Uterus (tissue), 3 donors: ENCODE measurements at regions not wholly inside any gene's neighbourhood (a gene's known extent, or its start where the extent isn't known, plus 50 kb on each side); places are given as distances from the start of the nearest gene placed in this dataset.

Source experiments
- DNase-seq, 2 donors: peaks; one replicate each; pipeline ENCODE4 v3.0.0-alpha.2; 2019 to 2020
- H3K27ac ChIP-seq, 2 donors: fragments of 200-600 bp; sonication (generic); 1 replicate in 1 of 2; 2 replicates in 1 of 2; pipeline ENCODE4 v1.5.1; 2016 to 2018
- H3K27me3 ChIP-seq, 2 donors: fragments of 200-600 bp; sonication (generic); one replicate each; pipeline ENCODE4 v1.5.1; 2018 to 2019; ENCODE audit warnings: control low read depth in 1 of 2
- H3K36me3 ChIP-seq, 2 donors: fragments of 200-600 bp; sonication (generic); one replicate each; pipeline ENCODE4 v1.5.1; 2019; ENCODE audit warnings: control low read depth in 1 of 2
- H3K4me1 ChIP-seq, 2 donors: fragments of 200-600 bp; sonication (generic); one replicate each; pipeline ENCODE4 v1.5.1; 2018 to 2019; ENCODE audit warnings: control low read depth in 1 of 2
- H3K4me3 ChIP-seq, 2 donors: fragments of 200-600 bp; sonication (generic); 1 replicate in 1 of 2; 2 replicates in 1 of 2; pipeline ENCODE4 v1.5.1; 2018 to 2019; ENCODE audit warnings: mild to moderate bottlenecking in 1 of 2
- H3K9me3 ChIP-seq, 2 donors: fragments of 200-600 bp; sonication (generic); one replicate each; pipeline ENCODE4 v1.5.1; 2019; ENCODE audit warnings: control low read depth in 1 of 2
- CTCF ChIP-seq, 4 experiments: fragments of 200-600 bp in 2 of 4; fragments of 450-650 bp in 2 of 4; sonication (generic) in 2 of 4; IDR thresholded peaks; one replicate each; pipeline ENCODE4 v1.5.1; 2016 to 2019; ENCODE audit warnings: antibody characterized with exemption in 4 of 4, mild to moderate bottlenecking in 2 of 4, moderate library complexity in 1 of 4
- POLR2A ChIP-seq, 2 donors: fragments of 450-650 bp; IDR thresholded peaks; one replicate each; pipeline ENCODE4 v1.6.1; 2016; ENCODE audit warnings: antibody characterized with exemption in 2 of 2, mild to moderate bottlenecking in 1 of 2, moderate library complexity in 1 of 2
- intact Hi-C: fragments of 100-400 bp; cut with DNase I; formaldehyde crosslinking; loops from one replicate; pipeline ENCODE4 v1.15.1; 2023; ENCODE audit warnings: low total_unique reads
- donor health status: DM: yes; HTN: yes; CAD: no.

GRCh38 chr6:141729146-141729545 is 403.6 kb upstream of the GJE1 start:
- H3K27me3 ChIP-seq, result no peaks in the 10 kb centered on the region
- H3K4me1 ChIP-seq, result no peaks in the 10 kb centered on the region
- no peak for DNase-seq
- TF ChIP-seq POLR2A (IDR thresholded peaks at IDR 0.05), result no peak
- TF ChIP-seq CTCF (IDR thresholded peaks at IDR 0.05), result no peak
- no peak overlapping the region for H3K4me3 ChIP-seq
- H3K36me3 ChIP-seq, result no peaks in the 10 kb centered on the region
- intact Hi-C loops, result no loop called here
- no peak overlapping the region for H3K27ac ChIP-seq
- H3K9me3 ChIP-seq, result no peaks in the 10 kb centered on the region

DNA sequence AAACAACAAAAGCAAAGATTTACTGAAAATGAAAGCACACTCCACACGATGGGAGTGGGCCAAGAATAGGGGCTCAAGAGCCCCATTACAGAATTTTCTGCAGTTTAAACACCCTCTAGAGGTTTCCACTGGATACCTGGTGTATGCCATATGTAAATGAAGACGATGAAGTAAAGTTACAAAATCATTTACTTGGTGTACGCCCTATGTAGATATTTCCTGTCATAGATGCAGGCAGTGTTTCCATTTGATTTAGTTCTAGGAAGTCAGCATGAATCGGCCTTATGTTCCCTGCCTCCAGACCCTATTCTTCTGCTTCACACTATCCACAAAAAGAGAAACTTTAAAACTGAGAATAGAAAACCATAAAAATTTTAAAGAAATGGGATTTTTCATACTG is 404.4 kb upstream of the GJE1 start:
- Histone ChIP-seq H3K4me1 (no peaks in the 10 kb centered on the region), H3K27ac (no peak overlapping the region), H3K27me3 (no peaks in the 10 kb centered on the region), H3K4me3 (no peak overlapping the region), H3K36me3 (no peaks in the 10 kb centered on the region), H3K9me3 (no peaks in the 10 kb centered on the region)
- TF ChIP-seq CTCF (IDR thresholded peaks at IDR 0.05) (no peak), POLR2A (IDR thresholded peaks at IDR 0.05) (no peak)
- DNase-seq, result no peak
- intact Hi-C loops, result no loop called here

GRCh38 chr6:141726248-141726647 is 406.5 kb upstream of the GJE1 start:
- Histone ChIP-seq H3K4me1 (no peaks in the 10 kb centered on the region), H3K27ac (no peak overlapping the region), H3K36me3 (no peaks in the 10 kb centered on the region), H3K9me3 (no peaks in the 10 kb centered on the region), H3K4me3 (no peak overlapping the region), H3K27me3 (no peaks in the 10 kb centered on the region)
- TF ChIP-seq CTCF (IDR thresholded peaks at IDR 0.05), result no peak
- no peak for TF ChIP-seq POLR2A (IDR thresholded peaks at IDR 0.05)
- no peak for DNase-seq
- intact Hi-C loops, result no loop called here

- no peaks in the 10 kb centered on the region for H3K36me3 ChIP-seq
- DNase-seq, result no peak
- H3K4me1 ChIP-seq, result no peaks in the 10 kb centered on the region
- no peak for TF ChIP-seq POLR2A (IDR thresholded peaks at IDR 0.05)
- TF ChIP-seq CTCF (IDR thresholded peaks at IDR 0.05), result no peak
- intact Hi-C loops, result no loop called here
- H3K9me3 ChIP-seq, result no peaks in the 10 kb centered on the region
- no peak overlapping the region for H3K27ac ChIP-seq
- H3K4me3 ChIP-seq, result no peak overlapping the region
- H3K27me3 ChIP-seq, result no peaks in the 10 kb centered on the region
These were observed 408.0 kb upstream of the GJE1 start for GRCh38 chr6:141724731-141725130.

GRCh38 chr6:141719476-141719875 is 413.2 kb upstream of the GJE1 start:
- Histone ChIP-seq H3K27me3 (no peaks in the 10 kb centered on the region), H3K27ac (no peak overlapping the region), H3K4me1 (no peaks in the 10 kb centered on the region), H3K36me3 (no peaks in the 10 kb centered on the region), H3K9me3 (no peaks in the 10 kb centered on the region), H3K4me3 (no peak overlapping the region)
- TF ChIP-seq POLR2A (IDR thresholded peaks at IDR 0.05), result no peak
- no peak for TF ChIP-seq CTCF (IDR thresholded peaks at IDR 0.05)
- intact Hi-C loops, result no loop called here
- DNase-seq, result no peak
